Central memory CD4-positive, alpha-beta T cell (primary cell): ENCODE measurements at regions not wholly inside any gene's neighbourhood (a gene's known extent, or its start where the extent isn't known, plus 50 kb on each side); places are given as distances from the start of the nearest gene placed in this dataset.
"Not testable (repeated sequence)": the region's sequence is repeated elsewhere in the genome, so short reads cannot be mapped to it uniquely, and the experiment has no call there.

Experiments
- DNase-seq: peaks from one replicate; pipeline ENCODE4 v3.0.0; 2022

DNA sequence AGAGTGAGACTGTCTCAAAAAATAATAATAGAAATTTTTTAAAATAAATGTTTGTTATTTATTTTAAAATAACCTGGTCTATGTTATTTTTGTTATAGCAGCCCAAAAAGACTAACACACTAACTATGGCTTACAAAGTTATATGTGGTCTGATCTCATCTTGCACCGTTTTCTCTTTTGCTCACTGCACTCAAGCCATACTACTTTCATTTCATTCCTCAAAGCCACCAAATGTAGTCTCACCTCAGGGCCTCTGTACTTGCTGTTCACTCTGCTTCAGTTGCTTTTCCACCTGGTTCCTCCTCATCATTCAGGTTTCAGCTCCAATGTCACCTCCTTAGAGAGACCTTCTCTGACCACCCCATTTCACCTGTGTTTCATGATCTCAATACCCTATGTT lies 55.2 kb upstream of the MDM1 start:
- DNase-seq, result no peak

DNA sequence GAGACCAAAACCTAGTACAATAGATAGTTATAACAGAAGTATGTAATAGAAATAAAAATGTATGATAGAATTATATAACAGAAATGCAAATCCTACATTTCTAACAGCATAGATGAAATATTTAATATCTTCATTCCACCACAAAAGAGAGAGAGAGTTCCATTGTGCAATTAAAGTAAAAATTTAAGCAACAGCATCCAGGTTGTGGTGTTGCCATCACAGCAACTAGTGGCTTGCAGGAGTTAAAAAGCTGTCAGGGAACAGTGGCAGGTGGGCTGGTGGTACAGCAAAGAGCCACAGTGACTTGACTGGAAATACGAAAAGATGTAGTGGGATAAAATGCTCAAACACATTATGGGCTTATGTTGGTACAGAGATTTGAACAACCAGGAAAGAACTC lies 57.1 kb upstream of the MDM1 start:
- DNase-seq, result no peak

DNA sequence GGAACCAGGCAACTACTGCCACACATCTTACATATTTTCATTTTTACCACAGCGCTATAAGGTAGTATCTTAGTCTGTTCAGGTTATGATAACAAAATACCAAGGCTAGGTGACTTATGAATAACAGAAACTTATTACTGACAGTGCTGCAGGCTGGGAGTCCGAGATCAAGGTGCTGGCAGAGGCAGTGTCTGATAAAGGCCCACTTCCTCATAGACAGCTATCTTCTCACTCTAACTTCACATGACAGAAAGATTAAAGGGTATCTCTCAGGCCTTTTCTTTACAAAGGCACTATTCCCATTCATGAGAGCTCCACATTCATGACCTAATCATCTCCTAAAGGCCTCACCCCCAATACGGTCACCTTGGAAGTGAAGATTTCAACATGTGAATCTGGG lies 59.8 kb upstream of the MDM1 start:
- no peak for DNase-seq

DNA sequence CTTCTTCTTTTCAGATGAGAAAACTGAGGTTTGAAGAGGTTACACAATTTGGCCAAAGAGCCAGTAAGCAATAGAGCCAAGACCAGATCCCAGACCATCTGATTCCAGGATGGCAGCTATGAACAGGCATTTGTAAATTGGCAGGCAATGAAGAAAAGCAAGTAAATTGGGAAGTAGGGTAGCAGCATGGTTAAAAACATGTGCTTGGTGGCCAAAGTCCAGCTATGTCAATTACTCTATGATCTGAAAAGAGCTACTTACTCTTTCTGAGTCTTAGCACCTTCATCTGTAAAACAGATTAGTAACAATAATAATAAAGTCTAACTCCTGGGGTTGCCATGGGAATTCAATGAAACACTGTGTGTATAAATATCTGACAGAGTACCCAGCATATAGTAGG lies 60.2 kb upstream of the MDM1 start:
- no peak for DNase-seq

DNA sequence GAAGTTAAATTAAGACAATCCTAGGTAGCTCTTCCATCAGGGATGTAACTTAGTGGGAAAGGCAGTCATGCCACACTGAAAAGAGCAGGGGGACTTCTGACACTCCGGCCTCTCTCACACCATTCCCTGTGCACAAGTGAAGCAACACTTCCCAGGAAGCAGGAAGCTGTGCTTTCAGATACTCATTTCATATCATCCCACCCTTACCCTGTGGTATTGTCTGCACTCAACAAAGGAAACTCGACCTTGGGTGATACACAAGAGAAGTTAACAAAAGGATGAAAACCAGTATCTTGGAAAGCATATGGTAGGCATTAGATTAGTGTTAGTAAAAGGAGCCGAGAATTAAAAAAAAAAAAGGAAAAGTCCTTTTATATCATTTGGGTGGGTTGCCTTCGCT lies 61.3 kb upstream of the MDM1 start:
- DNase-seq, result no peak

DNA sequence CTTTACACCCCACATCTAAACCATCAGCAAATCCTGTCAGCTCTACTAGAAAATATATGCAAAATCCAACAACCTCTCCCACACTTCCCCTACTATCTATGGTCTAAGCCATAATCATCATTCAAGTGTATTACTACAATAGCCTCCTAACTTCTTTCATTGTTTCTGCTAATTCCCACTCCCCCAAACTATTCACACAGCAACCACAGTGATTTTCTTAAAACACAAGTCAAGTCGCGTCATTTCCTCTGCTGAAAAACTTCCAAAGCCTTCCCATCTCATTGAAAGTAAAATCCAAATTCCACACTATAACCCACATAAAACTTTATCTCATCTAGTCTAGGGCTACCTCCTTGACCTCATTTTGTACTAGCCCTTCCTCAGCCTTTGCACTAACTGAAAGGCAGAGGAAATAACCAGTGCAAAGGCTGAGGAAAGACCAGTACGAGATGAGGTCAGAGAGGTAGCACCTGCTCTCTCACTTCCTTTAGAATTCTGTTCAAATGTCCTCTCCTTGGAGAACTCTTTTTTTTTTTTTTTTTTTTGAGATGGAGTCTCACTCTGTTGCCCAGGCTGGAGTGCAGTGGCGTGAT lies 65.5 kb upstream of the MDM1 start:
- DNase-seq, result no peak

DNA sequence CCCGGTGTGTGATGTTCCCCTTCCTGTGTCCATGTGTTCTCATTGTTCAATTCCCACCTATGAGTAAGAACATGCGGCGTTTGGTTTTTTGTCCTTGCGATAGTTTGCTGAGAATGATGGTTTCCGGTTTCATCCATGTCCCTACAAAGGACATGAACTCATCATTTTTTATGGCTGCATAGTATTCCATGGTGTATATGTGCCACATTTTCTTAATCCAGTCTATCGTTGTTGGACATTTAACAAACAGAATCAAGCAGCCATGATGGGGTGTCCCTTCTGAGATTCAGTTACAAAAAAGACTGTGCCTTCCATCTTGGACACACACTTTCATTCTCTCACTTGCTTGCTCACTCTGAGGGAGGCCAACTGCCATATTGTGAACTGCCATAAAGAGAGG lies 66.5 kb upstream of the MDM1 start:
- not testable (repeated sequence) for DNase-seq

DNA sequence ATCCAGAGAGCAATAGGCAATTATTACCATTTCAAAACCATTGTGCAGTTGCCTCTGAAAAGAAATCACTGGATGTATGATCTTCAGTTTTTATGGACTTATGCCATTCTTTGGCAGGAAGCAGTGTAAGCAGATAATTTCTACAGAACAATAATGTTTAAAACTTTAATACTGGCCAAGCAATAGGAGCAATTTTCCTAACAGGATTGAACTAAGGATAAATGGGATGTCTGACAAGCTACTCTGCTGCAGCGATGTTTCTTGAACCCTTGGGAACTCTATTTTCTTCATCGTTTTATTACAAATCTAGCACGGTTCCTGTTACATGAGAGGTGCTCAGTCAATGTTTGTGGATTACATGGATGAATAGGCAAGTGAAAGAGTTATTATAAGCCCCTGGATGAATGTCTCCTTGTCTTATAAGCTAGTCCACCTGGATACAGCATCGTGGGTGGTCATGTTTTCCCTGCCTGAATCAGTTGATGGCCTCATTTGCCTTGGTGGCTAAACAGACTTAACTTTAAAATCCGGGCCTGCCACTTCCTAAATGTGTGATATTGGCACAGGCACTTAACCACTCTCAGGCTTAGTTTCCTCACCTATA lies 68.2 kb upstream of the MDM1 start:
- no peak for DNase-seq

DNA sequence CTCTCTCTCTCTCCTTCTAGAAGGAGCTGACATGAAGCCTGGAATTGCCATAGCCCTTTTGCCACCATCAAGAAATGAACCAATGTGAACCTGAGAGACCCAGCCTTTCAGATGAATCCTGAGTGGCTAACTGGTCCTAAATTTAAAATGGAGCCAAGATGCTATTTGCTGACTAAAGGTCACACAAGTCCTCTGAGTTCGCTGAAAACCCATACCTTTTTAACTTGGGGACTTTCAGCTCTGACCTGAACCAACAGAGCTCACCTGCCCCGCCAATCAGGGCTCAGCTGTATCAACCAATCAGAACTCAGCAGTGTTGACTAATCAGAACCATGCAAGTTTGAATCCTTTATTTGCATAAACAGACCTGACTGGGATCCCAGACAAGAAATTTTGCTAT lies 70.3 kb upstream of the MDM1 start:
- no peak for DNase-seq

DNA sequence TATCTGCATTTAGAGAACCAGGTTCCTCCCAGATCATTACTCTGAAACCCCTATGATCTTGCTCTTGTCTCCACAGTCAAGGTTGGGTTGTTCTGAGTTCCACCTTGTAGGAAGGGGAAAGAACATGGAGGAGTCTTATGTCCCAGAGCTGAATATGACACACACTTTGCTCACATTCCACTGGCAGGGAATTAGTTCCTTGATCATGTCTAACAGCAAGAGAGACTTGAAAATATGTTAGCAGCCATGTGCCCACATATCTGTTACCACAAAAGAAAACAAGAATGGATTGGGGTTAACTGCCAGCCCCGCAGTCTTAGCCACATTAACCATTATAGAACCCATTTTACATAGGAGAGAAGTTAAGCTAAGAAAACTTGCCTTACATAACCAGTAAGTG lies 71.1 kb upstream of the MDM1 start:
- DNase-seq, result no peak

DNA sequence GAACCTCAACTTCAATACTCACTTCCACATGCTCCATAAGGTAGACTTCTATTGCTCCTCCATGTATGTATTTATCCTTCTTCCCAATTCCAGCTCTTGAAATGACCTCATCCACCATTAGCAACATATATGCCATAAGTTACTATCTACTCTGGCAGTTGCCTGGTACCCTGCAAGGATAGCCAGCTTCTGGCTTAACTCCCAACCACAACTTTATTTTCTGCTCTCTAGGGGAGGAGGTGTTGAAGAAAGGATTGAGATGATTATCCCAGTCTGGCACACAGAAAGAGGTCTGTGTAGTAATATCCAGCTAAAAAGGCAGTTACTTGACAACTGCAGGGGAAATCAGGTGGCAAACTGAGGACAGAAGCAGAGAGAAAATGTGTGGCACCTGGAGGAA lies 71.5 kb upstream of the MDM1 start:
- no peak for DNase-seq

DNA sequence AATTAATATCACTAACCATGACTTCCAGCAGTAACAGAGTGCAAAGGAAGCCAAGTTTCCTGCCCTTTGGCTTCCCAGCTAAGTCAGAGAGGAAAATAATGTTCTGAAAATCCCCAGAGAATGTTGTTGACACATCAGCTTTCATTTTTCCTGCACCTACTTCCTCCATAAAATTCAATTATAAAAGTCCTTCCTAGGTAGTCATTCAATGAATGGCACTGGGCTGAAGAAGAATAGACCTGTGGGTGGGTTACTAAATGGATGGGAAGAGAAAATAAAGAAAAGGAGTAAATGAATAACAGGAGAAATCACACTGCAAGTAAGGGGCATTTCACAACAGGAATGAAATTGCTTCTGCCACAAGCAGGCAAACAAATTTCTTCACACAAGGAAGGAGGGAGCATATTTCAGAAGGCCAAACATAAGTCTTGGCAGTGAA lies 73.2 kb upstream of the MDM1 start:
- no peak for DNase-seq

DNA sequence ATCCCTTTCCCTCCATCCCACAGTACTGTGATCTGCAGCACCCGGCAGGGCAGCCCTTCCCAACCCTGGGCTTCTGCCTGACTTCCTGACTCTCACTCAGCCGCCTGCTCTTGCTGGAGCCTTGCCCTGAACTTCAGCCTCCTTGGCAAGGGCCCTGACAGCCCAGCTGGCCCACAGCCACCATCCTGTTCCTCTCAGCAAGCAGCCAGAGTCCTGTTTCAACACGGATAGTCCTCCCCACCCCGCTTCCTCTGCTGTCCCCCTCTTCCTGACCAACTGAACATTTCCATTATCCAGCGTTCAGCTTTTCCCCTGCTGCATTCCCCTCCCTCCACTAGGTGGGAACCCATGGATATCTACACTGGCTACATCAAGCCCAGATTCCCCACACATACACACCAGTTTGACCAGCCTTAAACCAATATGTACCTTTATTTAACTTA lies 74.0 kb upstream of the MDM1 start:
- DNase-seq, result no peak

DNA sequence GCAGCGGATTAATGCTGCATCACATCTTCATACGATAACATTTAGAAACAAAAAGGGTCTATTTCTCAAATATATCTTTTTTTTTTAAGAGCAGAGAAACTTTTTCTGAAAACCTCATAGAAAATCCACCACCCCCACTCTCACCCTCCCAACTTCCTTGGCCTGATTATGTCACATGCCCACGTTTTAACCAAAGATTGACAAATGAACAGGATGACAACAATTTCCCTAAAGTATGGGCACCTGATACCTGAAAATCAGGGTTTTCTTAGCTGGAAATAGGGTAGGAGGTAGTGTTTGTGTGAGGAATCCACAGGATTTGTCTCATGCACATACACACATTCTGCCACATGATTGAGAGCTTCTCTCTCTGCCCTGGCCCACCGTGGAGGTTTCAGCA lies 74.7 kb upstream of the MDM1 start:
- DNase-seq, result no peak

DNA sequence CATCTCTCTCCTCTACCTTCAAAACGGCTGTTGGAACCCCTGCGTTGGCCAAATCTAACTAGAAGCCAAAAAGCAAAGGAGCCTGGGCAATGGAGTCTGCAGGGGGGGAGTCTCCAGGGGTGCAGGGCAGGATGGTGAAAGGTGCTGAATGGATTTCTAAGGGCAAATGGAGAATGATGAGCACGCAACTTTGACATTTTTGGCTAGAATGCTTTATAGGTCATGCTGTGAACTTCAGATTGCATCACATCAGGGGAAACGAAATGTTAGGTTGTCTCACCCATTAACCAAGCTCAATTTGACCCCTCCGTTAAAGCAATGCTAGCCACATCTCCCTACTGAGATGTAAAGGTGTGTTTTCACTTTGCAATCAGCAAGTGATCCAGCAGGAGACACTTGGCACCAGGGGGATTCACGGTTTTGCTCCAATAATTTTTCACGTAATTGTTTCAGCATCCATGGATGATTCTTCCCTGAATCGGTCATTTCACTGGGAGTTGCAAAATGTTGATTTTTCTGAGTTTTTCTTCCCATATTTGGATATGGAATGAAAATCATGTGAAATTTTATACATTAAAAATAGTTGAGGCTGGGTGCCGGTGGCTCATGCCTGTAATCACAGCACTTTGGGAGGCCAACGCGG lies 78.0 kb upstream of the MDM1 start:
- DNase-seq, result no peak

DNA sequence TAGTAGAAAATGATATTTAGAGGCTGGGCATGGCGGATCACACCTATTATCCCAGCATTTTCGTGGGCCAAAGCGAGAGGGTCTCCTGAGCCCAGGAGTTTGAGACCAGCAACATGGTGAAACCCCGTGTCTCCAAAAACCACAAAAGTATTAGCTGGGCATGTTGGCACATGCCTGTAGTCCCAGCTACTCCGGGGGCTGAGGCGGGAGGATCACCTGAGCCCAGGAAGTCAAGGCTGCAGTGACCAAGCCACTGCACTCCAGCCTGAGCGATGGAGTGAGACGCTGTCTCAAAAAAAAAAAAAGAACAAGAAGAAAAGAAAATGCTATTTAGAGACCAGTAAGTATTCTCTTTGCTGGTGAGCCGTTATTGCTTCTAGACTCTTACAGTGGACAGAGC lies 79.2 kb upstream of the MDM1 start:
- no peak for DNase-seq

DNA sequence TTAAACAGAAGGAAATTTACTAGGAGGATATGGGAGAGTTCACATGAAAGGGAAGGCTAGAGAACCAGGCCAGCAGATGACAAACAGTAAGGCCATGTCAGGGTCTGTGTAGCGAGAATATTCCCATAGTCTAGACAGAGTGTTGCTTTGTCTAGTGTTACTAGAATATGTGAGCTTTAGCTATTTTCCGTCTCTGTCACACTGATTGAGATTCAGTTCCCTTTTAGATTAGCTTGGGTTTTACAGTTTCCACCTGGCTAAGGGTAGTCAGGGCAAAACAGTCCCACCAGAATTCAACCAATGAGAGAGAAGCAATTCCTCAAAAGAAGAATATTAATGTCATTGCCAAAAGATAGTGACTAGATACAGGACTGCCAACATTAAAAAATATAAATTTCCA lies 82.8 kb upstream of the MDM1 start:
- DNase-seq, result no peak

DNA sequence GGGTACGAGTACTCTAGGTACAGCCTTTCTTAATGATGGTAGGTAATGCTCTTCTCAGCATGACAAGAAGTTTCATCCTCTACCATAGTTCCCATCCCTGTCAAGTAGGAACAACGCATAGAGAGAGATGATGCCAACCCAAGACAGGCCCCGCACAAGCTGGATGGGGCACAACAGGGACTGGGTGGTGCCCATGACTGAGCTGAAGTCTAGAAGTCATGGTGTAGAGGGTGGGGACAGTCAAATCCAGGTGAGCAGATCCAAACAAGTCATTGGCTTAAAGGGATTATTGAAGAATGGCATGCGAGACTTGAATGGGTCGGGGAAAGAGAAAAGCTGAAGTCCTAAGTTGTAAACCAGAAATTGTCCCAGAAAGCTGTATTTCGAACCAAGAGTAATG lies 84.2 kb upstream of the MDM1 start:
- no peak for DNase-seq

DNA sequence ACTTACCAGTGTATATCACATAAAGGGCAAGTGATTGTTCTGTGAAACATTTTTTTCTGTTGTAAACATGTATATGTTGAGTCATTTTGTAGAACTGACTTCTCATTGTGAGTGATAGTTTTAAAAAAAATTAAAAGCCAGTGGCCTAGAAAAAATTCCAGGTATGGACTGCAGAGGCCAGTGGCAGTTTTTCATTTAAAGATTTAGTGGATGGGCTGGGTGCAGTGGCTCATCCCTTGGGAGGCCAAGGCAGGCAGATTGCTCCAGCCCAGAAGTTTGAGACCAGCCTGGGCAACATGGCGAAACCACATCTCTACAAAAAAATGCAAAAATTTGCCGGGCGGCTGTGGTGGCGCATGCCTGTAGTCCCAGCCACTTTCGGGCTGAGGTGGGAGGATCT lies 84.7 kb upstream of the MDM1 start:
- DNase-seq, result no peak

DNA sequence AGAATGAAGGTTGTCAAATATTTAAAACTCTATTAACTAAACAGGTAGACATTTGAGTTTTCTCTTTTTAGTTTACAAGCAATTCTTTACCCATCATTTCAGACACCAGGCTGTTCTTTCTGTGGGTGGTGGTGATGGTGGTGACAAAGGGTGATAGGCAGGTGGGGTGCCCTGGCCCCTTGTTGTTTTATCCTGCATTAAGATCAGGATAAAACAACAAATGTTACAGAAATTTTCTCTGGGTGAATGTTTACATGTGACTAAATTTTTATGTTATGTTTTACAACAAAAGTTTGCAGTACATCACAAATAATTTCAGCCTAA lies 85.9 kb upstream of the MDM1 start:
- DNase-seq, result no peak

DNA sequence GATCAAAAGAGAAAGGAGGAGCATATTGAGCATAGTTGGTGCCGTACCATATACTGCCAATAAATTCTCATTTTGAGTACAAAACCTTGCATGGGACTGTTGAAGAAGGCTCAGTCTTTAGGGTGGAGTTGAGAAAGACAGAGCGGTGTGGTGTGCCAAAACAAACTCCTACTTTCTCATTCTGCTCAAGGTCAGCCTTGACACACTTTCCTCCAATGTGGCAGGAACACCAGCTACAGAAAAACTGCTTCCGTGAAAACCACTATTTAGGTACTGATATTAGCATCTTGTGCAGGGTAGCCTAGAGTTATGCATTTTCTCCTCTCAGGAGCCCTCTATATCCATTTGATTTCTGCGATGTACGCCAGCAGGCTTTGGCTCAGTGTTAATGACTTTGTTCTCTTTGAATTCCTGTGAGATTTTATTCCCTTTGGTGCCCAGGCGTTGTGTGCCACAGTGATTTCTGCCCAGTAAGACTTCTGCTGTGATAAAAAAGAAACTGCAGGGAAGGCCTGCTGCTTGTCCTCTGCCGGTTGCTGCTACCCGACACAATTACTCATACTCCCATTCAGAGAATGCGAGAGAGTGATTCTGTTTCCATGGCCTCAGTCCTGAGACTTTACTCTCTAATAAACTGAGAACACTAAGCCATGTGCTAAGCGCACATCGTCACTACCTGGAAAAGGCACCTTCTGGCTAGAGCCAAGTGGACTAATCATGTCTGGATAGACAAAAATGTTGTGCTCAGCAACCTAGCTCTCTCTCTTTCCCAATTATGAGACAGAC lies 88.3 kb upstream of the MDM1 start:
- DNase-seq, result no peak

DNA sequence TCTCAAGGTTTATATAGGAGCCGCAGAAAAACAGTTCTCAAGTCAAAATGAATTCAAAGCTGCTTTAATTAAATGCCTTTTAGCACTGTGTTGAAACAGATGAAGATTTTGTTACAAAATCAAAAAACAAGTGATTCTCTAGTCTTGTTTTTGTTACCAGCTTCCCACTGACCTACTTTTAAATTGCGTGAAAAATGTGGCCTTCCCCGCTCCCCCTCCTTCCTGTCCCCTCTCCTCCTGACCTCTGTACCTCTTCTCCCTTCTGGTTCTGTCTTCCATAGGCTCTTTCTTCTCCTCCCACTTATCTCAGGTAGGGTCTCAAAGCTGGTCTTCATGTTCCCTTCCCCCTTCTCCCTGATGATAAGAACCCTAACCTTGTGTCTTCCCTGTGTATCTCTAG lies 90.0 kb upstream of the MDM1 start:
- DNase-seq, result no peak

DNA sequence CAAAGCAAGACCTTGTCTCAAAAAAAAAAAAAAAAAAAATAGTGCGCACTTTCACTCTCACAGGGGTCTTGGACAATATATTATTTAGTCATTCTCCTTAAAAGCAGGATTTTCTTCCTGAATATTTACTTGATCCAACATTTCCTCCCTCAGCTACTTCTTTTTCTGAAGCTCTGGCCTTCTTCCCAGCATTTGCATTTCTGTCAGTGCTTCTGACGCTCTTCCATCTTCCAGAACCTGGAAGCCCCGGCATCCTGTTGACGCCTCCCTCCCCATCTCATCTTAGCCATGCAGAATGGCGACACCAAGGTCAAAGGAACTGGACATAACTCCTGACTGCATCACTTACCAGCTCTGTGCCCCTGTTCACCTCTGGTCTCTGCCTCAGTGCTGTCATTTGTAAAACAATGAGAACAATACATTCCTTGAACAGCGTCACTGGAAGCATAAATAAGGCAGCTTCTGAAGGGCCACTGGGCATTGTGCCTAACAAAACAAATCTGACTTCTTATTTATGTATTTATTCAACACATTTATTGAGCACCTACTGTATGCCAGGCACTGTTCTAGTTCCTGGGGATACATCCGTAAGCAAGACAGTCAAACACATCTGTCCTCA lies 90.9 kb upstream of the MDM1 start:
- DNase-seq, result no peak

DNA sequence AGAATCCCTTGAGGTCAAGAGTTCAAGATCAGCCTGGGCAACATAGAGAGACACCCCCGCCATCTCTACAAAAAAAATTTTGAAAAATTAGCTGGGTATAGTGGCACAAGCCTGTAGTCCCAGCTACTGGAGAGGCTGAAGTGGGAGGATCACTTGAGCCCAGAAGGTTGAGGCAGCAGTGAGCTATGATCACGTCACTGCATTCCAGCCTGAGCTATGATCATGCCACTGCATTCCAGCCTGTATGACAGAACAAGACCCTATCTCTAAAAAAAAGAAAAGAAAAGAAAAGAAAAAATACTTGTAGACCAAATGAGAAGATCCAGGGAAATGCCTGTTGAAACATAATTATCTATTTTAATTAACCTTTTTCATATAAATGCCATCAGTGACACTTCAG lies 93.8 kb upstream of the MDM1 start:
- DNase-seq, result no peak
